ENCODE measurements at regions not wholly inside any gene's neighbourhood (a gene's known extent, or its start where the extent isn't known, plus 50 kb on each side); places are given as distances from the start of the nearest gene placed in this dataset.
"Not testable (repeated sequence)": the region's sequence is repeated elsewhere in the genome, so short reads cannot be mapped to it uniquely, and the experiment has no call there.

GRCh38 chr10:133785846-133786602 lies 159.4 kb upstream of the FRG2B start:
- not testable (repeated sequence) for H3K27me3 Mint-ChIP-seq; H3K36me3 Mint-ChIP-seq; ATAC-seq (ENCODE audit: low read depth in 2 of 2); H3K4me1 Mint-ChIP-seq; H3K4me3 Mint-ChIP-seq; H3K27ac Mint-ChIP-seq; DNase-seq; H3K9me3 Mint-ChIP-seq

- not testable (repeated sequence) for H3K4me3 Mint-ChIP-seq; ATAC-seq (ENCODE audit: low read depth in 2 of 2); H3K4me1 Mint-ChIP-seq; H3K27ac Mint-ChIP-seq; H3K36me3 Mint-ChIP-seq; DNase-seq; H3K9me3 Mint-ChIP-seq; H3K27me3 Mint-ChIP-seq
These were observed 158.6 kb upstream of the FRG2B start for GRCh38 chr10:133785178-133785577.

- not testable (repeated sequence) for H3K27me3 Mint-ChIP-seq; H3K4me3 Mint-ChIP-seq; H3K27ac Mint-ChIP-seq; H3K9me3 Mint-ChIP-seq; DNase-seq; ATAC-seq (ENCODE audit: low read depth in 2 of 2); H3K4me1 Mint-ChIP-seq; H3K36me3 Mint-ChIP-seq
These were observed 138.7 kb upstream of the FRG2B start for GRCh38 chr10:133765308-133765707.

- not testable (repeated sequence) for DNase-seq; H3K4me3 Mint-ChIP-seq; H3K36me3 Mint-ChIP-seq; H3K4me1 Mint-ChIP-seq; ATAC-seq (ENCODE audit: low read depth in 2 of 2); H3K9me3 Mint-ChIP-seq; H3K27me3 Mint-ChIP-seq; H3K27ac Mint-ChIP-seq
These were observed 138.2 kb upstream of the FRG2B start for GRCh38 chr10:133764823-133765209.

- not testable (repeated sequence) for H3K9me3 Mint-ChIP-seq, DNase-seq, H3K27ac Mint-ChIP-seq, H3K4me3 Mint-ChIP-seq, H3K27me3 Mint-ChIP-seq, H3K4me1 Mint-ChIP-seq, H3K36me3 Mint-ChIP-seq
- ATAC-seq (ENCODE audit: low read depth in 2 of 2): peak in 1 of 2 donors; percentile 18
These were observed 137.6 kb upstream of the FRG2B start for GRCh38 chr10:133763875-133764822.

GRCh38 chr10:133763190-133763589 lies 136.6 kb upstream of the FRG2B start:
- not testable (repeated sequence) for H3K27ac Mint-ChIP-seq; ATAC-seq (ENCODE audit: low read depth in 2 of 2); DNase-seq; H3K36me3 Mint-ChIP-seq; H3K9me3 Mint-ChIP-seq; H3K4me1 Mint-ChIP-seq; H3K4me3 Mint-ChIP-seq; H3K27me3 Mint-ChIP-seq

- not testable (repeated sequence) for DNase-seq; H3K9me3 Mint-ChIP-seq; ATAC-seq (ENCODE audit: low read depth in 2 of 2); H3K27ac Mint-ChIP-seq; H3K27me3 Mint-ChIP-seq; H3K4me3 Mint-ChIP-seq; H3K36me3 Mint-ChIP-seq; H3K4me1 Mint-ChIP-seq
These were observed 127.0 kb upstream of the FRG2B start for GRCh38 chr10:133753545-133753944.
